Neural cell (in vitro differentiated cells): ENCODE measurements at regions not wholly inside any gene's neighbourhood (a gene's known extent, or its start where the extent isn't known, plus 50 kb on each side); places are given as distances from the start of the nearest gene placed in this dataset.

ENCODE experiments used
- H2AFZ ChIP-seq: fragments of 200-600, 300-800 bp; sonication (generic), shearing (Covaris generic); 2 replicates; pipeline ENCODE4 v1.6.0; 2014; ENCODE audit warnings: low read depth, mild to moderate bottlenecking, antibody characterized with exemption, low read length, moderate library complexity
- H3F3A ChIP-seq: fragments of 200-600 bp; shearing (Covaris generic); 2 replicates; pipeline ENCODE4 v1.6.1; 2016; ENCODE audit warnings: mild to moderate bottlenecking, moderate library complexity, mixed read lengths, antibody characterized with exemption, low read length; ENCODE audit not compliant: insufficient read depth, poor library complexity, severe bottlenecking
- H3K27ac ChIP-seq: fragments of 200-600, 300-800 bp; sonication (generic), shearing (Covaris generic); 2 replicates; pipeline ENCODE4 v1.5.1; 2014; ENCODE audit warnings: mild to moderate bottlenecking, low read length, moderate library complexity
- H3K27me3 ChIP-seq: fragments of 300-800, 200-600 bp; sonication (generic), shearing (Covaris generic); 2 replicates; pipeline ENCODE4 v1.6.0; 2014; ENCODE audit warnings: mild to moderate bottlenecking, low read depth, low read length, moderate library complexity; ENCODE audit not compliant: insufficient read depth
- H3K36me3 ChIP-seq: fragments of 300-800, 200-600 bp; sonication (generic), shearing (Covaris generic); 2 replicates; pipeline ENCODE4 v1.5.1; 2014; ENCODE audit warnings: mild to moderate bottlenecking, antibody characterized with exemption, low read length, moderate library complexity; ENCODE audit not compliant: insufficient read depth
- H3K4me2 ChIP-seq: fragments of 300-800, 200-600 bp; sonication (generic), shearing (Covaris generic); 2 replicates; pipeline ENCODE4 v1.6.0; 2014; ENCODE audit warnings: mild to moderate bottlenecking, low read length
- H3K4me3 ChIP-seq: fragments of 300-800, 200-600 bp; sonication (generic), shearing (Covaris generic); 2 replicates; pipeline ENCODE4 v1.5.1; 2014; ENCODE audit warnings: mild to moderate bottlenecking, low read length, moderate library complexity
- H3K79me2 ChIP-seq: fragments of 200-600 bp; shearing (Covaris generic); replicated peaks from 2 replicates; pipeline ENCODE4 v1.6.0; 2014; ENCODE audit warnings: mild to moderate bottlenecking, low read length, moderate library complexity; ENCODE audit not compliant: insufficient read depth
- H3K9ac ChIP-seq: fragments of 300-800, 200-600 bp; sonication (generic), shearing (Covaris generic); 2 replicates; pipeline ENCODE4 v1.6.1; 2016; ENCODE audit warnings: mild to moderate bottlenecking, low read length, mixed read lengths
- H3K9me2 ChIP-seq: fragments of 200-600 bp; shearing (Covaris generic); 2 replicates; pipeline ENCODE4 v1.6.1; 2016; ENCODE audit warnings: mild to moderate bottlenecking, low read length, mixed read lengths; ENCODE audit not compliant: insufficient read depth
- H3K9me3 ChIP-seq: fragments of 200-600, 300-800 bp; sonication (generic), shearing (Covaris generic); 2 replicates; pipeline ENCODE4 v1.6.1; 2016; ENCODE audit warnings: mild to moderate bottlenecking, mixed run types, low read length, moderate library complexity, mixed read lengths
- H4K20me1 ChIP-seq: fragments of 200-600 bp; shearing (Covaris generic); 2 replicates; pipeline ENCODE4 v1.6.1; 2016; ENCODE audit warnings: mild to moderate bottlenecking, mixed run types; ENCODE audit not compliant: insufficient read depth
- EP300 ChIP-seq: fragments of 450-650 bp; conservative IDR thresholded peaks from 2 replicates; pipeline ENCODE4 v1.6.1; 2014; ENCODE audit warnings: antibody characterized with exemption, mild to moderate bottlenecking, moderate library complexity; ENCODE audit not compliant: poor library complexity, severe bottlenecking
- EZH2 ChIP-seq: fragments of 200-600, 300-800 bp; shearing (Covaris generic), sonication (generic); IDR thresholded peaks from 2 replicates; pipeline ENCODE4 v1.6.1; 2014; ENCODE audit warnings: antibody characterized with exemption, low read length, borderline replicate concordance, mild to moderate bottlenecking; ENCODE audit not compliant: insufficient read depth, poor library complexity, severe bottlenecking
- MXI1 ChIP-seq: fragments of 450-650 bp; conservative IDR thresholded peaks from 2 replicates; pipeline ENCODE4 v1.6.1; 2014; ENCODE audit warnings: antibody characterized with exemption, mild to moderate bottlenecking; ENCODE audit not compliant: poor library complexity, severe bottlenecking
- POLR2AphosphoS5 ChIP-seq: IDR thresholded peaks from 2 replicates; pipeline ENCODE4 v1.6.1; 2012
- RAD21 ChIP-seq: fragments of 450-650 bp; conservative IDR thresholded peaks from 2 replicates; pipeline ENCODE4 v1.6.1; 2014; ENCODE audit warnings: antibody characterized with exemption, mild to moderate bottlenecking, moderate library complexity
- SMC3 ChIP-seq: fragments of 450-650 bp; conservative IDR thresholded peaks from 2 replicates; pipeline ENCODE4 v1.6.1; 2014; ENCODE audit warnings: antibody characterized with exemption, mild to moderate bottlenecking, moderate library complexity; ENCODE audit not compliant: poor library complexity
- TAF1 ChIP-seq: IDR thresholded peaks from 2 replicates; pipeline ENCODE4 v1.6.1; 2012; ENCODE audit warnings: low read depth
- TF ChIP-seq, protein P1 (sequence below): fragments of 450-650 bp; IDR thresholded peaks from 2 replicates; pipeline ENCODE4 v1.5.1; 2014; ENCODE audit warnings: antibody characterized with exemption, mild to moderate bottlenecking, moderate library complexity; ENCODE audit not compliant: poor library complexity, severe bottlenecking
- TF ChIP-seq, protein P2 (sequence below): IDR thresholded peaks from 2 replicates; pipeline ENCODE4 v1.6.1; 2012; ENCODE audit warnings: borderline replicate concordance

DNA sequence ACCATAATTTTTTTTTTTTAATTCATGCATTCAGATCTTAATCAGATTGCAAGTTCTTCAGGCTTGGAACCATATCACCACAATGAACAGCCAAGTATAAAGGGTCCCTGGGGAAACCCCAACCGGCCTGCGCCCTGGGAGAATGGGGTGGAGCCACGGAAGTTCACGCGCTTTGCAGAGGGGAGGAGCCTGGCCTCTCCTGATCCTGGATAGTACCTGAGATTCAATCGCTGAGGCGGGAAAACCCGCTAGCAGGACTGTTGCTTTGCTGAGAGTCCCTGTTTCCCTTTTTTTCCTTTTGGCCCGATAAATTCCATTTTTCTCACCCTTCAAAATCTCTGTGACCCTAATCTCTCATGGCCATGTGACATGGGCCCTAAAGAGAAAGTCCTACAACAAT, 385.1 kb downstream of the IRS2 start:
- TF ChIP-seq EZH2 = no peak
- no peak for TF ChIP-seq SMC3
- TF ChIP-seq, protein P1, sequence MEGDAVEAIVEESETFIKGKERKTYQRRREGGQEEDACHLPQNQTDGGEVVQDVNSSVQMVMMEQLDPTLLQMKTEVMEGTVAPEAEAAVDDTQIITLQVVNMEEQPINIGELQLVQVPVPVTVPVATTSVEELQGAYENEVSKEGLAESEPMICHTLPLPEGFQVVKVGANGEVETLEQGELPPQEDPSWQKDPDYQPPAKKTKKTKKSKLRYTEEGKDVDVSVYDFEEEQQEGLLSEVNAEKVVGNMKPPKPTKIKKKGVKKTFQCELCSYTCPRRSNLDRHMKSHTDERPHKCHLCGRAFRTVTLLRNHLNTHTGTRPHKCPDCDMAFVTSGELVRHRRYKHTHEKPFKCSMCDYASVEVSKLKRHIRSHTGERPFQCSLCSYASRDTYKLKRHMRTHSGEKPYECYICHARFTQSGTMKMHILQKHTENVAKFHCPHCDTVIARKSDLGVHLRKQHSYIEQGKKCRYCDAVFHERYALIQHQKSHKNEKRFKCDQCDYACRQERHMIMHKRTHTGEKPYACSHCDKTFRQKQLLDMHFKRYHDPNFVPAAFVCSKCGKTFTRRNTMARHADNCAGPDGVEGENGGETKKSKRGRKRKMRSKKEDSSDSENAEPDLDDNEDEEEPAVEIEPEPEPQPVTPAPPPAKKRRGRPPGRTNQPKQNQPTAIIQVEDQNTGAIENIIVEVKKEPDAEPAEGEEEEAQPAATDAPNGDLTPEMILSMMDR = no peak
- no peak for TF ChIP-seq TAF1
- TF ChIP-seq EP300 = no peak
- no peak for TF ChIP-seq MXI1
- no peak for TF ChIP-seq RAD21
- TF ChIP-seq POLR2AphosphoS5 = no peak
- H3K27ac ChIP-seq = no peak overlapping the region

DNA sequence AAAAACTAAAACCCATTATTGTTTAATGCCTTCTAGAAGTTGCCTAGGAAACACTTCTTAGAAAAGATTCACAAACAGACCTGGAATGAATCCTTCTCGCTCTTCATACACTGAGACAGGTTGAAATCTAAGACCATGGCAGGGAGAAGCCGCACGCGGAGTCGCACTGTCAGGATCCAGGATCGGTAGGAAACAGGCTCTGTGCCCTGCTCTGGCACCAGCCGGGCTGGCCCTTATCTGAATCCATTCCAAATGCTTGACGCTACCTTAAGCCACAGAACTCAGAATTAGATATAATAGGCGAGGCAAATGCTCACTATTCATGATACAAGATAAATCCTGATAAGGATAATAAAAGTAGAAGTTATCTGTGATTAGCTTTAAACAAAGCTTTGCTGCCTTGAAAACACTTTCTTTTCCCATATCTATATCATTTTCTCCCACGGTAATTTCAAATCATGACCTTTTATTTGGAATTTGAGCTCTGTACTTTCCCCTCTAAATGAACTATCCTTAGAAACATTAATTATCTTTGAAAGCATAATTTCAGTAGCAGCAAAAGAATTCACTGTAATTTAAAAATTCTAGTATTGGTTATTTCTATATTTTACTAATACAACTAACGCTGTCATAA, 385.6 kb downstream of the IRS2 start:
- TF ChIP-seq POLR2AphosphoS5 (no peak), TAF1 (no peak), EP300 (no peak), SMC3 (no peak)
- TF ChIP-seq, protein P1 = no peak
- no peak overlapping the region for H3K9ac ChIP-seq
- no peaks in the 10 kb centered on the region for H3K9me3 ChIP-seq
- no peaks in the 10 kb centered on the region for H3K36me3 ChIP-seq
- no peaks in the 10 kb centered on the region for H3F3A ChIP-seq
- H3K9me2 ChIP-seq = no peaks in the 10 kb centered on the region
- no peak overlapping the region for H3K4me3 ChIP-seq
- H3K79me2 ChIP-seq = no peaks in the 10 kb centered on the region
- no peaks in the 10 kb centered on the region for H3K27me3 ChIP-seq
- H2AFZ ChIP-seq = no peak overlapping the region
- no peak overlapping the region for H3K27ac ChIP-seq
- no peak overlapping the region for H3K4me2 ChIP-seq
- H4K20me1 ChIP-seq = no peaks in the 10 kb centered on the region

More for the DNA sequence above, 385.1 kb downstream of the IRS2 start:
- no peaks in the 10 kb centered on the region for H3K27me3 ChIP-seq
- H3K4me3 ChIP-seq = no peak overlapping the region
- no peaks in the 10 kb centered on the region for H3F3A ChIP-seq
- H2AFZ ChIP-seq = no peak overlapping the region
- H3K9me2 ChIP-seq = no peaks in the 10 kb centered on the region
- H3K4me2 ChIP-seq = no peak overlapping the region
- no peaks in the 10 kb centered on the region for H4K20me1 ChIP-seq
- H3K9ac ChIP-seq = no peak overlapping the region
- H3K9me3 ChIP-seq = no peaks in the 10 kb centered on the region
- H3K36me3 ChIP-seq = no peaks in the 10 kb centered on the region
- no peaks in the 10 kb centered on the region for H3K79me2 ChIP-seq

DNA sequence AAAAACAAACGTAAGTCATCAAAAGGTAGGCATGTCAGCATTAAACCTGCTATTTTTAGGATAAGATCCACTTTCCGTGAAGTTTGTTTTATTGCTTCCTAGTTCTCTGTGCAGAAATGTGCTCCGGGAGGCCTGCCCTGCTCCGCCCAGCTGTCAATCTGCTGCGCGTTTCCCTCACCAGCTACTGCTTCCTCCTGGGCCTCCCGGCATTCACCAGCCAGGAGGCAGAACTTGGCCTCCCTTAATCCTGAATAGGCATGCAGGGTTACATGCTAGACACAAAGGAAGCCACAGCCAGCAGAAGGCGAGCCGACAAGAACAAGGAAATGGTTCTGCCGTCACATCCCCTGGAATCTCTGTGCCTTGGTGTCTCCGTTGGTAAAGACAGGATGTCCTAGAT, 386.2 kb downstream of the IRS2 start:
- H4K20me1 ChIP-seq = no peaks in the 10 kb centered on the region
- H3K27me3 ChIP-seq = no peaks in the 10 kb centered on the region
- H3F3A ChIP-seq = no peaks in the 10 kb centered on the region
- no peaks in the 10 kb centered on the region for H3K9me3 ChIP-seq
- no peak overlapping the region for H2AFZ ChIP-seq
- H3K9me2 ChIP-seq = no peaks in the 10 kb centered on the region
- H3K4me3 ChIP-seq = no peak overlapping the region
- no peak overlapping the region for H3K9ac ChIP-seq
- no peak overlapping the region for H3K27ac ChIP-seq
- TF ChIP-seq EZH2 (no peak), MXI1 (no peak), SMC3 (no peak), TAF1 (no peak), POLR2AphosphoS5 (no peak), RAD21 (no peak), EP300 (no peak)
- TF ChIP-seq, protein P2, sequence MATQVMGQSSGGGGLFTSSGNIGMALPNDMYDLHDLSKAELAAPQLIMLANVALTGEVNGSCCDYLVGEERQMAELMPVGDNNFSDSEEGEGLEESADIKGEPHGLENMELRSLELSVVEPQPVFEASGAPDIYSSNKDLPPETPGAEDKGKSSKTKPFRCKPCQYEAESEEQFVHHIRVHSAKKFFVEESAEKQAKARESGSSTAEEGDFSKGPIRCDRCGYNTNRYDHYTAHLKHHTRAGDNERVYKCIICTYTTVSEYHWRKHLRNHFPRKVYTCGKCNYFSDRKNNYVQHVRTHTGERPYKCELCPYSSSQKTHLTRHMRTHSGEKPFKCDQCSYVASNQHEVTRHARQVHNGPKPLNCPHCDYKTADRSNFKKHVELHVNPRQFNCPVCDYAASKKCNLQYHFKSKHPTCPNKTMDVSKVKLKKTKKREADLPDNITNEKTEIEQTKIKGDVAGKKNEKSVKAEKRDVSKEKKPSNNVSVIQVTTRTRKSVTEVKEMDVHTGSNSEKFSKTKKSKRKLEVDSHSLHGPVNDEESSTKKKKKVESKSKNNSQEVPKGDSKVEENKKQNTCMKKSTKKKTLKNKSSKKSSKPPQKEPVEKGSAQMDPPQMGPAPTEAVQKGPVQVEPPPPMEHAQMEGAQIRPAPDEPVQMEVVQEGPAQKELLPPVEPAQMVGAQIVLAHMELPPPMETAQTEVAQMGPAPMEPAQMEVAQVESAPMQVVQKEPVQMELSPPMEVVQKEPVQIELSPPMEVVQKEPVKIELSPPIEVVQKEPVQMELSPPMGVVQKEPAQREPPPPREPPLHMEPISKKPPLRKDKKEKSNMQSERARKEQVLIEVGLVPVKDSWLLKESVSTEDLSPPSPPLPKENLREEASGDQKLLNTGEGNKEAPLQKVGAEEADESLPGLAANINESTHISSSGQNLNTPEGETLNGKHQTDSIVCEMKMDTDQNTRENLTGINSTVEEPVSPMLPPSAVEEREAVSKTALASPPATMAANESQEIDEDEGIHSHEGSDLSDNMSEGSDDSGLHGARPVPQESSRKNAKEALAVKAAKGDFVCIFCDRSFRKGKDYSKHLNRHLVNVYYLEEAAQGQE = no peak
- TF ChIP-seq, protein P1 = no peak
- H3K4me2 ChIP-seq = no peak overlapping the region
- H3K79me2 ChIP-seq = no peaks in the 10 kb centered on the region
- no peaks in the 10 kb centered on the region for H3K36me3 ChIP-seq
